ENCODE measurements at regions not wholly inside any gene's neighbourhood (a gene's known extent, or its start where the extent isn't known, plus 50 kb on each side); places are given as distances from the start of the nearest gene placed in this dataset.

DNA sequence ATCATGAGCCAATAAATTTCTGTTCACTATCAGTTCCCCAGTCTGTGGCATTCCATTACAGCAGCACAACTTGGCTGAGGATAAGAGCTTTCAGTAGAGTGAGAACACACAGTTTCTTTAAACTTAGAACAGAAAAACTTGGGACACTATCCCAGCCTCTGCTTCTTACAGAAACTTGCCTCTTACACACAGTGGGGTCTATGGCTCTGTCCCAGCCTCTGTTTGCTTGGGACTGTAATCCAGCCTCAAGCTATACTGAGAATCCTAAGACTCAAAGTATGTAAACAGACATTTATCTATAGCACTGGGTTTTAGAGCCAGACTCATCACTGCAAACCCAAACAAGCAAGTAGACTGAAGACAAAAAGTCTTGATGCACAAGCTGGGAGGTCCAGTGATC, 355.8 kb upstream of the VSTM2A start:
- H2AK9ac ChIP-seq (replicated peaks; ENCODE audit: low read depth, low read length, poor library complexity), result no peak overlapping the region
- H2BK20ac ChIP-seq (ENCODE audit: low read depth, low read length), result no peak overlapping the region
- no peak overlapping the region for H2BK120ac ChIP-seq (ENCODE audit: low read depth, low read length)
- H3K23ac ChIP-seq (ENCODE audit: low read depth, low read length), result no peak overlapping the region
- no peak overlapping the region for H3K27ac ChIP-seq (ENCODE audit: insufficient read depth, low read length)
- H3K4me3 ChIP-seq (ENCODE audit: insufficient read depth, low read depth, low read length), result no peak overlapping the region
- H3K36me3 ChIP-seq (ENCODE audit: control insufficient read depth, insufficient read depth, low read length), result no peaks in the 10 kb centered on the region
- H3K9me3 ChIP-seq (ENCODE audit: control insufficient read depth, insufficient read depth, low read length), result peaks cover 11% of the 10 kb centered on the region
- ChIA-PET CTCF (no interaction called here), POLR2A (ENCODE audit: unreplicated experiment) (no interaction called here)
- no peak overlapping the region for H3K9ac ChIP-seq (ENCODE audit: low read depth, low read length)
- no peak overlapping the region for H4K91ac ChIP-seq (ENCODE audit: insufficient read depth, low read depth, low read length)
- no peak overlapping the region for H3K4ac ChIP-seq (ENCODE audit: low read depth, low read length)
- H3K4me1 ChIP-seq (ENCODE audit: control insufficient read depth, insufficient read depth, low read length), result no peaks in the 10 kb centered on the region
- H4K20me1 ChIP-seq (ENCODE audit: insufficient read depth, low read length), result no peaks in the 10 kb centered on the region
- ATAC-seq (ENCODE audit: low read depth) (no peak), DNase-seq (no peak)
- no peaks in the 10 kb centered on the region for H3K27me3 ChIP-seq (ENCODE audit: control insufficient read depth, insufficient read depth, low read length)
- H3K4me2 ChIP-seq (ENCODE audit: low read depth, low read length), result no peak overlapping the region
- intact Hi-C loops (cut with micrococcal nuclease), result no loop called here
- no peaks in the 10 kb centered on the region for H3K79me1 ChIP-seq (ENCODE audit: low read depth in 1 of 2, low read length in 2 of 2)
- no peak overlapping the region for H2BK15ac ChIP-seq (ENCODE audit: low read depth, low read length)
- H2AFZ ChIP-seq (replicated peaks; ENCODE audit: low read length, poor library complexity), result no peak overlapping the region
- in situ Hi-C loops (cut with MboI; ENCODE audit: low sequenced_read_pairs), result no loop called here
- no peaks in the 10 kb centered on the region for H3K9me1 ChIP-seq (ENCODE audit: insufficient read depth, low read length)
- TF ChIP-seq MAFK (IDR thresholded peaks at IDR 0.05; ENCODE audit: low read depth, low read length) (no peak), NFE2L2 (IDR thresholded peaks at IDR 0.05; ENCODE audit: low read depth, low read length) (no peak), RCOR1 (IDR thresholded peaks at IDR 0.05; ENCODE audit: insufficient replicate concordance, low read length) (no peak), CEBPB (IDR thresholded peaks at IDR 0.05; ENCODE audit: low read depth, low read length) (no peak), CHD1 (IDR thresholded peaks at IDR 0.05; ENCODE audit: low read depth, low read length) (no peak), POLR2A (IDR thresholded peaks at IDR 0.05; ENCODE audit: low read depth, low read length) (no peak), SMC3 (IDR thresholded peaks at IDR 0.05; ENCODE audit: low read depth, low read length) (no peak), RAD21 (IDR thresholded peaks at IDR 0.05; ENCODE audit: low read length) (no peak)
- TF ChIP-seq, protein P1, sequence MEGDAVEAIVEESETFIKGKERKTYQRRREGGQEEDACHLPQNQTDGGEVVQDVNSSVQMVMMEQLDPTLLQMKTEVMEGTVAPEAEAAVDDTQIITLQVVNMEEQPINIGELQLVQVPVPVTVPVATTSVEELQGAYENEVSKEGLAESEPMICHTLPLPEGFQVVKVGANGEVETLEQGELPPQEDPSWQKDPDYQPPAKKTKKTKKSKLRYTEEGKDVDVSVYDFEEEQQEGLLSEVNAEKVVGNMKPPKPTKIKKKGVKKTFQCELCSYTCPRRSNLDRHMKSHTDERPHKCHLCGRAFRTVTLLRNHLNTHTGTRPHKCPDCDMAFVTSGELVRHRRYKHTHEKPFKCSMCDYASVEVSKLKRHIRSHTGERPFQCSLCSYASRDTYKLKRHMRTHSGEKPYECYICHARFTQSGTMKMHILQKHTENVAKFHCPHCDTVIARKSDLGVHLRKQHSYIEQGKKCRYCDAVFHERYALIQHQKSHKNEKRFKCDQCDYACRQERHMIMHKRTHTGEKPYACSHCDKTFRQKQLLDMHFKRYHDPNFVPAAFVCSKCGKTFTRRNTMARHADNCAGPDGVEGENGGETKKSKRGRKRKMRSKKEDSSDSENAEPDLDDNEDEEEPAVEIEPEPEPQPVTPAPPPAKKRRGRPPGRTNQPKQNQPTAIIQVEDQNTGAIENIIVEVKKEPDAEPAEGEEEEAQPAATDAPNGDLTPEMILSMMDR (conservative IDR thresholded peaks at IDR 0.05; ENCODE audit: low read depth, low read length), result no peak
- TF ChIP-seq, protein P2, sequence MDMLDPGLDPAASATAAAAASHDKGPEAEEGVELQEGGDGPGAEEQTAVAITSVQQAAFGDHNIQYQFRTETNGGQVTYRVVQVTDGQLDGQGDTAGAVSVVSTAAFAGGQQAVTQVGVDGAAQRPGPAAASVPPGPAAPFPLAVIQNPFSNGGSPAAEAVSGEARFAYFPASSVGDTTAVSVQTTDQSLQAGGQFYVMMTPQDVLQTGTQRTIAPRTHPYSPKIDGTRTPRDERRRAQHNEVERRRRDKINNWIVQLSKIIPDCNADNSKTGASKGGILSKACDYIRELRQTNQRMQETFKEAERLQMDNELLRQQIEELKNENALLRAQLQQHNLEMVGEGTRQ (IDR thresholded peaks at IDR 0.05; ENCODE audit: low read depth, low read length), result no peak
- no peak overlapping the region for H2BK5ac ChIP-seq (ENCODE audit: low read depth, low read length, poor library complexity, severe bottlenecking)
- no peak overlapping the region for H2AK5ac ChIP-seq (ENCODE audit: low read depth, low read length)
- no peak overlapping the region for H4K8ac ChIP-seq (ENCODE audit: low read depth in 2 of 2, low read length in 2 of 2)
- BruUV-seq (replicated peaks), result no TSS peak
- no peak overlapping the region for H3K56ac ChIP-seq (ENCODE audit: extremely low read depth, insufficient read depth, low read length)
- dilution Hi-C loops (cut with HindIII; ENCODE audit: low sequenced_read_pairs, unreplicated experiment), result no loop called here
- no peak overlapping the region for H3K18ac ChIP-seq (ENCODE audit: low read depth, low read length)
- H4K5ac ChIP-seq (ENCODE audit: low read depth, low read length), result no peak overlapping the region
- no peak overlapping the region for H3K14ac ChIP-seq (replicated peaks; ENCODE audit: low read depth, low read length)
